ENCODE measurements at regions not wholly inside any gene's neighbourhood (a gene's known extent, or its start where the extent isn't known, plus 50 kb on each side); places are given as distances from the start of the nearest gene placed in this dataset.

- TF ChIP-seq, protein P1, sequence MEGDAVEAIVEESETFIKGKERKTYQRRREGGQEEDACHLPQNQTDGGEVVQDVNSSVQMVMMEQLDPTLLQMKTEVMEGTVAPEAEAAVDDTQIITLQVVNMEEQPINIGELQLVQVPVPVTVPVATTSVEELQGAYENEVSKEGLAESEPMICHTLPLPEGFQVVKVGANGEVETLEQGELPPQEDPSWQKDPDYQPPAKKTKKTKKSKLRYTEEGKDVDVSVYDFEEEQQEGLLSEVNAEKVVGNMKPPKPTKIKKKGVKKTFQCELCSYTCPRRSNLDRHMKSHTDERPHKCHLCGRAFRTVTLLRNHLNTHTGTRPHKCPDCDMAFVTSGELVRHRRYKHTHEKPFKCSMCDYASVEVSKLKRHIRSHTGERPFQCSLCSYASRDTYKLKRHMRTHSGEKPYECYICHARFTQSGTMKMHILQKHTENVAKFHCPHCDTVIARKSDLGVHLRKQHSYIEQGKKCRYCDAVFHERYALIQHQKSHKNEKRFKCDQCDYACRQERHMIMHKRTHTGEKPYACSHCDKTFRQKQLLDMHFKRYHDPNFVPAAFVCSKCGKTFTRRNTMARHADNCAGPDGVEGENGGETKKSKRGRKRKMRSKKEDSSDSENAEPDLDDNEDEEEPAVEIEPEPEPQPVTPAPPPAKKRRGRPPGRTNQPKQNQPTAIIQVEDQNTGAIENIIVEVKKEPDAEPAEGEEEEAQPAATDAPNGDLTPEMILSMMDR (conservative IDR thresholded peaks at IDR 0.05; ENCODE audit: low read depth, low read length) = no peak
- no peak for TF ChIP-seq EZH2 (IDR thresholded peaks at IDR 0.05; ENCODE audit: borderline replicate concordance, low read depth, low read length, poor library complexity, severe bottlenecking)
Measured at GRCh38 chr2:188894979-188895378, 79.2 kb upstream of the COL3A1 start.

All from A673 (cell line).